Bronchial epithelial cell (primary cell): ENCODE measurements at regions not wholly inside any gene's neighbourhood (a gene's known extent, or its start where the extent isn't known, plus 50 kb on each side); places are given as distances from the start of the nearest gene placed in this dataset.
A peak's percentile ranks its signal among the peaks of the same experiment; 100 is the strongest.

Experiments used
- DNase-seq: peaks from one replicate; pipeline ENCODE4 v3.0.0-alpha.2; 2010; ENCODE audit warnings: low read depth
- FAIRE-seq: peaks from 2 replicates; lab custom pipeline; 2011; peaks lifted over from hg19 to GRCh38; lab: Jason Lieb, UNC
- H3K27me3 ChIP-seq: 2 replicates; pipeline ENCODE4 v1.5.1; 2011; ENCODE audit warnings: low read length; ENCODE audit not compliant: control insufficient read depth, insufficient read depth
- H3K36me3 ChIP-seq: 2 replicates; pipeline ENCODE4 v1.5.1; 2011; ENCODE audit warnings: low read length; ENCODE audit not compliant: control insufficient read depth, insufficient read depth
- H3K4me3 ChIP-seq: 2 replicates; pipeline ENCODE4 v1.5.1; 2011; ENCODE audit warnings: mild to moderate bottlenecking, low read depth, low read length, control low read depth
- CTCF ChIP-seq: IDR thresholded peaks from 2 replicates; pipeline ENCODE4 v1.5.1; 2011; ENCODE audit warnings: mild to moderate bottlenecking, moderate library complexity, low read length, control low read depth, inconsistent platforms; ENCODE audit not compliant: insufficient read depth, severe bottlenecking

DNA sequence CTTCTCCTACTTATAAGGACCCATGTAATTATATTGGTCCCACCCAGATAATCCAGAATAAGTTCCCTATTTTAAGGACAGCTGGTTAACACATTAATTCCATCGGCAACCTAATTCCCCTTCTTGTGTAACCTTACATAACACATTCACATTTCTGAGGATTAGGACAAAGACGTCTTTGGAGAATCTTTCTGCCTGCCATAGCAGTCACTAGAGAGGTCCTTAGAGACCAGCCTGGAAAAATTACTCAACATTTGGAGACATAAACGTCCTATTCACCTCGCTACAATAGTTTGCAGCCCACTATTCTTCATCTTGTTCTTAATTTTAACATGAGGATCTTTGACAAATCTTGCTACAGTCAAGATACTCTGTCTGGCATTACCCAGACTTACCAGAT is 100.1 kb downstream of the MAFB start:
- FAIRE-seq (no peak), DNase-seq (no peak)
- TF ChIP-seq CTCF: no peak
- Histone ChIP-seq H3K4me3 (no peak overlapping the region), H3K36me3 (no peaks in the 10 kb centered on the region), H3K27me3 (peaks cover 1% of the 10 kb centered on the region)

DNA sequence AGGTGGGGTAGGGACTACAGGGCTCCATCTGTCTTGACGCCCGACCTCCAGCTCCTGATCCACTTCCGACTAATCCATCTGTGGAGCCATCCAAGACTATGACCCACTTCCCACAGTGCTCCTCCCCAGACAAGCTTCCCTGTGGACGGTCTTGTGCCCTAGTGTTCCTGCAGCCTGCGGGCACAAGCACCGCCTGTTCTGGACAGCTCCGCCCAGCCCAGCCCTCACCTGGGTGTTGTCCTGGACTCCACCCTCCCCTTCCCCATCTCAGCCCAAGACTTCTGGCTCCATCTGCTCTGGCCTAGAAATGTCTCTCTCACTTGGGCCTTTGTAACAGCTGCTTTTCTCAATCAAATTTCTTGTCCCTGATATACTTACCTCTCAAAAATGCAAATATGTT is 102.0 kb downstream of the MAFB start:
- FAIRE-seq: no peak
- no peaks in the 10 kb centered on the region for H3K36me3 ChIP-seq
- DNase-seq: no peak
- peaks cover 1% of the 10 kb centered on the region for H3K27me3 ChIP-seq
- H3K4me3 ChIP-seq: no peak overlapping the region
- no peak for TF ChIP-seq CTCF

- FAIRE-seq (no peak), DNase-seq (no peak)
- no peaks in the 10 kb centered on the region for H3K36me3 ChIP-seq
Observed at GRCh38 chr20:40584130-40584809, 104.8 kb downstream of the MAFB start.

GRCh38 chr20:40583636-40584035 is 105.4 kb downstream of the MAFB start:
- H3K27me3 ChIP-seq: no peaks in the 10 kb centered on the region
- no peak for TF ChIP-seq CTCF
- H3K4me3 ChIP-seq: no peak overlapping the region
- no peaks in the 10 kb centered on the region for H3K36me3 ChIP-seq
- no peak for DNase-seq
- FAIRE-seq: no peak

More at GRCh38 chr20:40584130-40584809, 104.8 kb downstream of the MAFB start:
- Histone ChIP-seq H3K4me3 (no peak overlapping the region), H3K27me3 (peaks cover under 1% of the 10 kb centered on the region)
- no peak for TF ChIP-seq CTCF

DNA sequence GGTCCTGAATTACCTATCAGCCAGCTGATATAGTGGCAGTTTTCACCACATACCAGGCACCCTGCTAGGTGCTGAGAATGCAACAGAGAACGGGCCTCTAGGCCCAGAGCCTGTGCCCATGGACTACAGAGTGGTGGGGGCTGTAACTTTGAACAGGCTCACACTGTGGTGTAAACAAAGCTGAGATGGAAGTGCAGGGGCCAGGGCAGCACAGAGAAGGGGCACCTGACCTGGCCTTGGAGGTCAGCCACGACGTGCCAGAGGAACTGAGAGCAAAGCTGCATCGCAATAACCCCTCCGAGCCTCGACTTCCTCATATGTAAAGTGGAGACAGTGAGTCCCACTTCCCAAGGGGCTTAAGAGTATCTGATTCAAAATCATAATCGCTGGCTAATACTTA is 105.8 kb downstream of the MAFB start:
- TF ChIP-seq CTCF: no peak
- DNase-seq (no peak), FAIRE-seq (peak; percentile 7)
- Histone ChIP-seq H3K36me3 (no peaks in the 10 kb centered on the region), H3K27me3 (no peaks in the 10 kb centered on the region), H3K4me3 (no peak overlapping the region)

DNA sequence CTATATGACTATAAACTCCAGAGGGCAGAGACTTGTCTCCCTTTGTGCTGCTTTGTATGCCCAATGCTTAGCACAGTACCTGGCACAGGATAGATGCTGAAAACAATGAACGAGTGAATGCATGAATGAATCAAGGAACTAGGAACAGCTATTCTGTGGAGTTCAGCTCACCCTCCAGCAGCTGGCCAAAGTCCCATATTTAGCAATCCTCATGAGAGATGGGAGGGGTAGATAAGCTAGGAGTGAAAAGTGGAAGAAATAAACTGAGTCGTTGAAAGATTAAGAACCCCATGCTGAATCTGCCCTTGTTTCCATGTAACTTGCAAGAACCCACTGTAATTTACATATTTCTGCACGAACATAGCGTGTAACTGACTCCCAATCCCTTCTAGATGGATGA is 106.5 kb downstream of the MAFB start:
- TF ChIP-seq CTCF: no peak
- H3K4me3 ChIP-seq: no peak overlapping the region
- no peaks in the 10 kb centered on the region for H3K27me3 ChIP-seq
- no peak for FAIRE-seq
- no peaks in the 10 kb centered on the region for H3K36me3 ChIP-seq
- DNase-seq: no peak
